K562 (cell line): ENCODE measurements at regions not wholly inside any gene's neighbourhood (a gene's known extent, or its start where the extent isn't known, plus 50 kb on each side); places are given as distances from the start of the nearest gene placed in this dataset.

Experiments
- CAMTA2 ChIP-seq: fragments of 250-450 bp; sonication (Bioruptor Pico); conservative IDR thresholded peaks from 2 replicates; pipeline ENCODE4 v1.5.1; 2022
- CXXC5 ChIP-seq: fragments of 250-450 bp; sonication (Bioruptor Pico); IDR thresholded peaks from 2 replicates; pipeline ENCODE4 v1.8.0; 2022; ENCODE audit warnings: inconsistent platforms, mild to moderate bottlenecking, moderate library complexity
- HMG20B ChIP-seq: fragments of 250-450 bp; sonication (Bioruptor Pico); IDR thresholded peaks from 2 replicates; pipeline ENCODE4 v1.5.0; 2021; ENCODE audit warnings: mild to moderate bottlenecking
- NCOA2 ChIP-seq, 2 experiments: fragments of 450-650 bp; IDR thresholded peaks; 2 replicates each; pipeline ENCODE4 v1.6.1; 2018; ENCODE audit warnings: mild to moderate bottlenecking in 2 of 2, moderate library complexity in 1 of 2; ENCODE audit not compliant: partially characterized antibody in 2 of 2
- PCBP1 ChIP-seq: fragments of 200-400 bp; formaldehyde crosslinking; IDR thresholded peaks from 2 replicates; pipeline ENCODE4 v1.6.1; 2018; ENCODE audit warnings: mild to moderate bottlenecking, low read depth, low read length; ENCODE audit not compliant: poor library complexity, severe bottlenecking
- RBFOX2 ChIP-seq: fragments of 200-400 bp; formaldehyde crosslinking; IDR thresholded peaks from 2 replicates; pipeline ENCODE4 v1.6.1; 2017; ENCODE audit warnings: low read depth, mild to moderate bottlenecking, low read length, moderate library complexity
- RFX5 ChIP-seq: IDR thresholded peaks from 2 replicates; pipeline ENCODE4 v1.6.1; 2011; ENCODE audit warnings: low read depth, mild to moderate bottlenecking, improper control_type of control experiment, low read length
- SMARCA5 ChIP-seq: fragments of 450-650 bp; IDR thresholded peaks from 2 replicates; pipeline ENCODE4 v1.6.1; 2016
- ZNF3 ChIP-seq: fragments of 250-450 bp; sonication (Bioruptor Pico); IDR thresholded peaks from 2 replicates; pipeline ENCODE4 v1.5.0; 2021; ENCODE audit warnings: mild to moderate bottlenecking, moderate library complexity
- TF ChIP-seq, protein P1 (sequence below): sonication (generic); formaldehyde crosslinking; IDR thresholded peaks from 2 replicates; pipeline ENCODE4 v1.8.0; 2022; ENCODE audit warnings: missing genetic modification reagents, mild to moderate bottlenecking, moderate library complexity, borderline replicate concordance

DNA sequence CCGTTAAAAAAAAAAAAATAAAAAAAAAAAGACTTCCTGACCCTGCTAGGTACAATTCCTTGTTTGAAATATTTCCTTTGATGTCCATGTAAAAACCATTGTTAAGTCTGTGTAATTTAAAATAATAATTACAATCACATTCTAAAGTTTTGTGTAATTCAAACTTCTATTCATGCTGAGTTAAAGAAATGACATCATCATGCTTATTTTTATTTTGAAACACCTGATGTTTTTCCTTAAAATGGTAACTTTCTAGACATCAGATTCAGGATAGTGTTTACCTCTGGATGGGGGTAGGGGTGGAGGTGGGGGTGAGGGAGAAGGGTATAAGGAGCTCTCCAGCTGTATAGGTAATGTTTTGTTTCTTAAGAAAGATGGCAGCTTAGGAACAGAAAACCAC, 92.8 kb downstream of the ADCYAP1 start:
- no peak for TF ChIP-seq CXXC5
- no peak for TF ChIP-seq SMARCA5
- TF ChIP-seq PCBP1: no peak
- TF ChIP-seq RBFOX2: no peak
- TF ChIP-seq NCOA2 (IDR thresholded peaks at IDR 0.05; ENCODE audit: partially characterized antibody in 2 of 2): no peak
- TF ChIP-seq, protein P1, sequence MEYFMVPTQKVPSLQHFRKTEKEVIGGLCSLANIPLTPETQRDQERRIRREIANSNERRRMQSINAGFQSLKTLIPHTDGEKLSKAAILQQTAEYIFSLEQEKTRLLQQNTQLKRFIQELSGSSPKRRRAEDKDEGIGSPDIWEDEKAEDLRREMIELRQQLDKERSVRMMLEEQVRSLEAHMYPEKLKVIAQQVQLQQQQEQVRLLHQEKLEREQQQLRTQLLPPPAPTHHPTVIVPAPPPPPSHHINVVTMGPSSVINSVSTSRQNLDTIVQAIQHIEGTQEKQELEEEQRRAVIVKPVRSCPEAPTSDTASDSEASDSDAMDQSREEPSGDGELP (CRISPR knock-in tag): no peak
- no peak for TF ChIP-seq HMG20B (CRISPR knock-in tag)
- no peak for TF ChIP-seq RFX5
- TF ChIP-seq ZNF3 (CRISPR knock-in tag): no peak
- no peak for TF ChIP-seq CAMTA2 (CRISPR knock-in tag)
